AG09309 (cell line): ENCODE measurements at regions not wholly inside any gene's neighbourhood (a gene's known extent, or its start where the extent isn't known, plus 50 kb on each side); places are given as distances from the start of the nearest gene placed in this dataset.

Experiments
- DNase-seq: peaks from one replicate; pipeline ENCODE4 v3.0.0-alpha.2; 2010; ENCODE audit warnings: low read depth
- H3K4me3 ChIP-seq: 2 replicates; pipeline ENCODE4 v1.5.1; 2011; ENCODE audit warnings: mild to moderate bottlenecking, low read depth, low read length, moderate library complexity; ENCODE audit not compliant: control insufficient read depth
- TF ChIP-seq, protein P1 (sequence below): IDR thresholded peaks from 2 replicates; pipeline ENCODE4 v1.5.1; 2011; ENCODE audit warnings: mild to moderate bottlenecking, low read depth, low read length, inconsistent platforms; ENCODE audit not compliant: insufficient read depth, control insufficient read depth; ENCODE audit errors: missing control alignments

DNA sequence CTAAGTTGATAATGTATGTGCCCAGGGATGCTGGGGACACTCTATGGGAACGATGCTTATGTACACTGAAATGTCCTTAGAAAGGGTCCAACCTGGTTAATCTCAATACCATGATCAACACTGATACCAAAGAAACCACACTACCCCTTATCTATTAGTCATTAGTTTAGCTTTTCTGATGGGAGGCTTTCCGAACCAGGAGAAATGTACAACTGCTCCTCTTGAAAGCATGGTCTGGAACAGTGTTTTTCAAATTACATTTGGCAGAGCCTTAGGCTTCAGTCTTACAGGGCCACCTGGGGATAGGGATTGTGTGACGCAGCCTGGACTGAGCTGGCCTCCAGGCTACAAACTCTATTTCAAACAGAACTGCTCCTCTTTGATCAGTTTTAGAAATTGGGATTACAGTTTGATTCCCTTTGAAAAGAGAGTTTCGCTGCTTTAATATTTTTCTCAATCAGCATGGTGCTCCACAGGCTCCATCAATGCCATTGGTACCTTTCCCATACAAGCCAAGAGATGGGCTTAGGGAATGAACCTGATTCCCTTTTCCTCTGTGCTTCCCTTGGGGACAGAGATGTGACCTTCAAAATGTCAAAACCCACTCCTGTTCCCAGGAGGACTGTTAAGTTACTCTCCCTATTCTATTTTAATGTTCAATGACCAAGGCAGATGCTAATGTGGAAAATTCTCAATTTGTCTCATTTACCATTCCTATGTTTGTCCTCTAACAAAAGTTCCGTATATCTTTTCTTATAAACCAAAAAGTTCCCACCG lies 296.0 kb upstream of the ADAMTS9 start:
- no peak for DNase-seq
- TF ChIP-seq, protein P1, sequence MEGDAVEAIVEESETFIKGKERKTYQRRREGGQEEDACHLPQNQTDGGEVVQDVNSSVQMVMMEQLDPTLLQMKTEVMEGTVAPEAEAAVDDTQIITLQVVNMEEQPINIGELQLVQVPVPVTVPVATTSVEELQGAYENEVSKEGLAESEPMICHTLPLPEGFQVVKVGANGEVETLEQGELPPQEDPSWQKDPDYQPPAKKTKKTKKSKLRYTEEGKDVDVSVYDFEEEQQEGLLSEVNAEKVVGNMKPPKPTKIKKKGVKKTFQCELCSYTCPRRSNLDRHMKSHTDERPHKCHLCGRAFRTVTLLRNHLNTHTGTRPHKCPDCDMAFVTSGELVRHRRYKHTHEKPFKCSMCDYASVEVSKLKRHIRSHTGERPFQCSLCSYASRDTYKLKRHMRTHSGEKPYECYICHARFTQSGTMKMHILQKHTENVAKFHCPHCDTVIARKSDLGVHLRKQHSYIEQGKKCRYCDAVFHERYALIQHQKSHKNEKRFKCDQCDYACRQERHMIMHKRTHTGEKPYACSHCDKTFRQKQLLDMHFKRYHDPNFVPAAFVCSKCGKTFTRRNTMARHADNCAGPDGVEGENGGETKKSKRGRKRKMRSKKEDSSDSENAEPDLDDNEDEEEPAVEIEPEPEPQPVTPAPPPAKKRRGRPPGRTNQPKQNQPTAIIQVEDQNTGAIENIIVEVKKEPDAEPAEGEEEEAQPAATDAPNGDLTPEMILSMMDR = no peak

GRCh38 chr3:64977308-64978100 lies 289.7 kb upstream of the ADAMTS9 start:
- H3K4me3 ChIP-seq = no peak overlapping the region
- TF ChIP-seq, protein P1 = no peak
- DNase-seq = no peak

More for the DNA sequence above, 296.0 kb upstream of the ADAMTS9 start:
- no peak overlapping the region for H3K4me3 ChIP-seq

DNA sequence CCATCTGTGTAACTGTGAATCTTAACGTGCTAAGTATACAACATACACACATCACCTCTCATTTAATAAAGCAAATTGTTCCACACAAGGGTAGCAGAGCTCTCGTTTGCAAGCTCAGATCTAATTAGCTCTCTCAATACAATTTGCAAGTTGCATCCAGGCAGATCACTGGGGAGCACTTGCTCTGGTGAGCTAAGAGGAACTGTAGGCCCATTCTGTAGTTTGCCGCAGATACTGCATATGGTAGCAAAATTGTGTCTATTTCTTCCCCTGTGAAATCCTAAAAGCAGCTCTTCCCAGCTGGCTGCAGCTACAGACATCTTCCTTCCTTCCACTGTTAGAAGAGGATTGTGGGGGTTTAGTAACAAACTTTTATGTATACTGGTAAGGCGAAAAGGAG lies 288.7 kb upstream of the ADAMTS9 start:
- TF ChIP-seq, protein P1 = no peak

DNA sequence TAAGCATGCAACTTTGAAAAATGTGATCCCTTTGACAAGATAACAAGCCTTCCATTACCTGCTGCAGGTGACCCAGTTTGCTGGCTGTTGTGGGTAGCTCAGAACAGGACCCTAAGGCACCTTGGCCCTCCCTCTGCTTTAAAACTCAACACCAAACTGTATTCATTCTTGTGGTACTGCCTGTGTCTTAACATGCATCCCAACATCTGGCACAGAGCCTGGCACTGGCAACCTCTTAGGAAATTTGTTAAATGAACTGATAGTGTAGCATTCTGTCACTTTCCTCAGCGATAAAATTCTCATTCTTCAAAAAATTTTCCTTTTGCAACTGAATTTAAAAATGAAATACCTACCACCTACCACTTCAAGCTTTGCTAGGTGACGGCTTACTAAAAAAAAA lies 287.3 kb upstream of the ADAMTS9 start:
- TF ChIP-seq, protein P1 = no peak
- no peak for DNase-seq
- no peak overlapping the region for H3K4me3 ChIP-seq

More for the DNA sequence above, 288.7 kb upstream of the ADAMTS9 start:
- no peak for DNase-seq
- no peak overlapping the region for H3K4me3 ChIP-seq

GRCh38 chr3:64974401-64974800 lies 286.6 kb upstream of the ADAMTS9 start:
- DNase-seq = no peak
- TF ChIP-seq, protein P1 = no peak
- H3K4me3 ChIP-seq = no peak overlapping the region

GRCh38 chr3:64972793-64973192 lies 285.0 kb upstream of the ADAMTS9 start:
- no peak for DNase-seq
- no peak overlapping the region for H3K4me3 ChIP-seq
- TF ChIP-seq, protein P1 = no peak
